ENCODE measurements at regions not wholly inside any gene's neighbourhood (a gene's known extent, or its start where the extent isn't known, plus 50 kb on each side); places are given as distances from the start of the nearest gene placed in this dataset.
A peak's percentile ranks its signal among the peaks of the same experiment; 100 is the strongest.

- no peak overlapping the region for H3K18ac ChIP-seq (ENCODE audit: extremely low read depth, low read length)
- no peak overlapping the region for H3K4ac ChIP-seq (replicated peaks; ENCODE audit: insufficient read length, low read depth, low read length)
- DNase-seq (ENCODE audit: low read depth in 1 of 2, low spot score in 2 of 2) (no peak), FAIRE-seq (no peak)
- peak overlapping the region; percentile 72; the same call in 1 of the 2 replicates for H2AFZ ChIP-seq (ENCODE audit: low read length)
- no peak overlapping the region for H3K23ac ChIP-seq (ENCODE audit: insufficient read length)
- no peak overlapping the region for H3K14ac ChIP-seq (ENCODE audit: insufficient read length)
- peaks cover 3 to 14% (median 6%) of the 10 kb centered on the region in 4 experiments; a peak in 5 of 7 replicates for H3K4me1 ChIP-seq (replicated peaks in 1 of 4; ENCODE audit: control insufficient read depth in 3 of 4, insufficient read depth in 4 of 4, low read length in 3 of 4)
- H2BK5ac ChIP-seq (ENCODE audit: low read depth, low read length) = no peak overlapping the region
- no peaks in the 10 kb centered on the region for H3K79me2 ChIP-seq (ENCODE audit: control insufficient read depth in 1 of 2, insufficient read depth in 2 of 2, low read length in 2 of 2)
- H2BK15ac ChIP-seq (ENCODE audit: low read length) = no peak overlapping the region
- no peaks in the 10 kb centered on the region for H3K79me1 ChIP-seq (ENCODE audit: low read depth, low read length)
- no peak overlapping the region for H2BK12ac ChIP-seq (ENCODE audit: low read depth, low read length)
- H3K56ac ChIP-seq (replicated peaks; ENCODE audit: insufficient read length, low read depth, low read length) = no peak overlapping the region
- CTCF ChIA-PET (ENCODE audit: partially characterized antibody) = interaction anchor here (0.7 to 3.4 kb wide), 15 partner anchors 8 to 395 kb away, joined by 3 to 17 read pairs (median 4); no protein-coding TSS in a partner anchor
- no peak overlapping the region for H4K8ac ChIP-seq (ENCODE audit: extremely low read depth, insufficient read depth, low read length)
- H2BK120ac ChIP-seq (replicated peaks; ENCODE audit: low read depth, low read length) = no peak overlapping the region
- H4K91ac ChIP-seq (replicated peaks; ENCODE audit: insufficient read length, low read length) = no peak overlapping the region
- H3K27me3 ChIP-seq (replicated peaks in 1 of 4; ENCODE audit: control insufficient read depth in 3 of 4, extremely low read depth in 1 of 4, insufficient read depth in 3 of 4, low read length in 3 of 4) = no peaks in the 10 kb centered on the region
- no peaks in the 10 kb centered on the region for H3K9me3 ChIP-seq (ENCODE audit: insufficient read depth in 2 of 2, low read depth in 1 of 2, low read length in 1 of 2)
- H2AK5ac ChIP-seq (ENCODE audit: low read depth, low read length) = no peak overlapping the region
- TF ChIP-seq ATF2 (IDR thresholded peaks at IDR 0.05; ENCODE audit: low read length) (no peak), RAD21 (IDR thresholded peaks at IDR 0.05 in 1 of 2, conservative IDR thresholded peaks at IDR 0.05 in 1 of 2; ENCODE audit: low read depth in 2 of 2, low read length in 2 of 2) (no peak)
- no peaks in the 10 kb centered on the region for H3K36me3 ChIP-seq (ENCODE audit: control insufficient read depth in 2 of 4, insufficient read depth in 4 of 4, low read length in 3 of 4)
- H3K4me2 ChIP-seq (ENCODE audit: insufficient read depth in 1 of 2, low read depth in 2 of 2, low read length in 2 of 2) = no peak overlapping the region
- H3K4me3 ChIP-seq (ENCODE audit: extremely low read depth in 1 of 4, insufficient read depth in 2 of 4, low read depth in 3 of 4, low read length in 4 of 4) = no peak overlapping the region
- H4K20me1 ChIP-seq (replicated peaks in 1 of 2; ENCODE audit: control insufficient read depth in 1 of 2, insufficient read depth in 2 of 2, low read length in 2 of 2) = no peaks in the 10 kb centered on the region
- POLR2A ChIA-PET (ENCODE audit: partially characterized antibody) = no interaction called here
- 63% methylated on average over 3 of the region's 3 CpGs; no CpG with 5 or more reads in 1 of the 2 experiments for whole genome bisulfite sequencing, 2 experiments (ENCODE audit: extremely low coverage in 1 of 2, insufficient coverage in 1 of 2, insufficient read length in 1 of 2, insufficient replicate concordance in 2 of 2, low coverage in 1 of 2, low lambda C conversion rate in 2 of 2, missing lambda C conversion rate in 1 of 2)
- no peak overlapping the region for H3K9ac ChIP-seq (replicated peaks in 1 of 4; ENCODE audit: extremely low read depth in 1 of 4, low read depth in 3 of 4, low read length in 3 of 4)
- H2BK20ac ChIP-seq (ENCODE audit: low read length) = no peak overlapping the region
- no peak overlapping the region for H4K5ac ChIP-seq (ENCODE audit: insufficient read length, low read depth, low read length)
- no peak overlapping the region for H3K27ac ChIP-seq (ENCODE audit: low read depth, low read length)
- H3K23me2 ChIP-seq (ENCODE audit: low read depth, low read length) = no peaks in the 10 kb centered on the region
These were observed 390.5 kb downstream of the PLPP3 start for GRCh38 chr1:56188855-56189254.
